ENCODE measurements at regions not wholly inside any gene's neighbourhood (a gene's known extent, or its start where the extent isn't known, plus 50 kb on each side); places are given as distances from the start of the nearest gene placed in this dataset.

DNA sequence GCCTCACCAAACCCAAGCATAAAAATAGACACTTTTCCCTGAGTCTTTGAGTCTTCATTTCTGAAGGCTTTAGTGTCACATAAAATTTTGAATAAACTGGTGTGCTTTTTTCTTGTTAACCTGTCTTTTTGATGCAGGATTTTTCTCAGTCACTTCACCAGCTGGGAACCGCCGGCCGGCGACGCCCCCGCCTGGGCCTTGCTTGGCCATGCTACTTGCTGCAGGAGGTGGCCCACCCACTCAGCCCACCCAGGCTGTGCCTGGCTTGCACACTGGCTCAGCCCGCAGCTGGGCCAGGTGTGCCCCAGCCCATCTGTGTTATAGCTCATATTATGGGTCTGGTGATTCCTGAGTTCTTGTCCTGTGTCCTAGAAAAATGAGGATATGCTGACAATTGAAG is 247.4 kb upstream of the CACNA2D1 start:
- Mint-ChIP-seq H3K9me3 (no peaks in the 10 kb centered on the region), H3K36me3 (ENCODE audit: low read depth) (no peaks in the 10 kb centered on the region), H3K27ac (no peak overlapping the region), H3K4me3 (no peak overlapping the region), H3K4me1 (peaks cover 7% of the 10 kb centered on the region), H3K27me3 (ENCODE audit: insufficient read depth) (peaks cover 9% of the 10 kb centered on the region)
- Histone ChIP-seq H3K36me3 (ENCODE audit: control insufficient read depth, insufficient read depth, low read length) (no peaks in the 10 kb centered on the region), H3K27me3 (ENCODE audit: control insufficient read depth, insufficient read depth, low read length, poor library complexity, severe bottlenecking) (no peaks in the 10 kb centered on the region), H3K27ac (ENCODE audit: low read depth, low read length) (no peak overlapping the region), H3K4me1 (ENCODE audit: control insufficient read depth, insufficient read depth, low read length) (no peaks in the 10 kb centered on the region), H3K9me3 (ENCODE audit: control insufficient read depth, low read length) (no peaks in the 10 kb centered on the region), H3K4me3 (ENCODE audit: low read length) (no peak overlapping the region), H3K9ac (ENCODE audit: extremely low read depth, low read length, poor library complexity, severe bottlenecking) (no peak overlapping the region)
- WGBS, 2 experiments (ENCODE audit: insufficient coverage in 1 of 2, insufficient read length in 1 of 2): 91 to 94% methylated on average over 6 to 7 of the region's 7 CpGs
- TF ChIP-seq CTCF (conservative IDR thresholded peaks at IDR 0.05): no peak
- DNase-seq: no peak

- 97 to 100% methylated on average over 1 of the region's 1 CpG for WGBS, 2 experiments (ENCODE audit: insufficient coverage in 1 of 2, insufficient read length in 1 of 2)
- Mint-ChIP-seq H3K4me3 (no peak overlapping the region), H3K36me3 (ENCODE audit: low read depth) (no peaks in the 10 kb centered on the region), H3K27ac (no peak overlapping the region), H3K27me3 (ENCODE audit: insufficient read depth) (no peaks in the 10 kb centered on the region), H3K4me1 (no peaks in the 10 kb centered on the region), H3K9me3 (no peaks in the 10 kb centered on the region)
- Histone ChIP-seq H3K4me1 (ENCODE audit: control insufficient read depth, insufficient read depth, low read length) (no peaks in the 10 kb centered on the region), H3K27ac (ENCODE audit: low read depth, low read length) (no peak overlapping the region), H3K4me3 (ENCODE audit: low read length) (no peak overlapping the region), H3K9me3 (ENCODE audit: control insufficient read depth, low read length) (no peaks in the 10 kb centered on the region), H3K36me3 (ENCODE audit: control insufficient read depth, insufficient read depth, low read length) (no peaks in the 10 kb centered on the region), H3K27me3 (ENCODE audit: control insufficient read depth, insufficient read depth, low read length, poor library complexity, severe bottlenecking) (no peaks in the 10 kb centered on the region), H3K9ac (ENCODE audit: extremely low read depth, low read length, poor library complexity, severe bottlenecking) (no peak overlapping the region)
- TF ChIP-seq CTCF (conservative IDR thresholded peaks at IDR 0.05): no peak
- no peak for DNase-seq
Measured at GRCh38 chr7:82685214-82685613, 241.6 kb upstream of the CACNA2D1 start.

GRCh38 chr7:82678716-82679115 is 235.1 kb upstream of the CACNA2D1 start:
- Histone ChIP-seq H3K27me3 (ENCODE audit: control insufficient read depth, insufficient read depth, low read length, poor library complexity, severe bottlenecking) (no peaks in the 10 kb centered on the region), H3K4me1 (ENCODE audit: control insufficient read depth, insufficient read depth, low read length) (peaks cover 5% of the 10 kb centered on the region), H3K4me3 (ENCODE audit: low read length) (no peak overlapping the region), H3K27ac (ENCODE audit: low read depth, low read length) (no peak overlapping the region), H3K36me3 (ENCODE audit: control insufficient read depth, insufficient read depth, low read length) (no peaks in the 10 kb centered on the region), H3K9ac (ENCODE audit: extremely low read depth, low read length, poor library complexity, severe bottlenecking) (no peak overlapping the region), H3K9me3 (ENCODE audit: control insufficient read depth, low read length) (no peaks in the 10 kb centered on the region)
- no peak for DNase-seq
- no peaks in the 10 kb centered on the region for H3K27me3 Mint-ChIP-seq (ENCODE audit: insufficient read depth)
- no peak for TF ChIP-seq CTCF (conservative IDR thresholded peaks at IDR 0.05)
- no peak overlapping the region for H3K4me3 Mint-ChIP-seq
- no peak overlapping the region for H3K27ac Mint-ChIP-seq
- H3K9me3 Mint-ChIP-seq: no peaks in the 10 kb centered on the region
- WGBS, 2 experiments (ENCODE audit: insufficient coverage in 1 of 2, insufficient read length in 1 of 2): 82% methylated on average over 2 of the region's 2 CpGs; no CpG with 5 or more reads in 1 of the 2 experiments
- peaks cover 7% of the 10 kb centered on the region for H3K4me1 Mint-ChIP-seq
- H3K36me3 Mint-ChIP-seq (ENCODE audit: low read depth): no peaks in the 10 kb centered on the region
